ENCODE measurements at regions not wholly inside any gene's neighbourhood (a gene's known extent, or its start where the extent isn't known, plus 50 kb on each side); places are given as distances from the start of the nearest gene placed in this dataset.
A peak's percentile ranks its signal among the peaks of the same experiment; 100 is the strongest.

DNA sequence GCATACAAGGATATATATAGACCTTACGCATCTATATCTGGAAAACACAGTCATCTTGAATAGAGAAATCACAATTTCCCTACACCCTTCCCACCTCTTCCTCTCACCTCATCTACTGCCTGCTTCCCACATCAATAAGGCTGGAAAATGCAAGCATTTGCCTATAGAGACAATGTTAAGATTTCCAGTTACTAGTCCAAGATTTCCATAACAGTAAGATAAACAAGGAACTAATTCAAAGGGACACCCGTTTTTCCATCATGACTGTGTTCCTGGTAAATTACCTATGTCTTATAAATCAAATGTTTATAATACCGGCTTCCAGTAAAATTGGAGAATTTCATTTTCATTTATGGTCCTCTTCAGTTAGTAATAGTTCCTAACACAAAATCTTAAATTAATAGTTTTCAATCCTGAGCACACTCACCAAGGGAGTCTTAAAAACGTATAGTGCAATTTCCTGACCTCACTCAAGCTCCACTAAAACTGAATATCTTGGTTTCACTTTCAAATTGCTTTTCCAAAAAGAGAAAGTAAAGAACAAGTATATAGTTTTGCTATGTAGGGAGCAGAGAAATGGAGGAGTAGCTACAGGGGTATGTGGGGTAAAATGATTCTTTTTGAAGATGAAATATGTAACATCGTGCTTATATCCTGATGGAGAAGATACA lies 398.7 kb downstream of the PLPP3 start:
- Histone ChIP-seq H3K9me3 (replicated peaks; ENCODE audit: control insufficient read depth, insufficient read depth, low read length) (no peaks in the 10 kb centered on the region), H3K4me2 (ENCODE audit: control insufficient read depth, insufficient read depth) (no peak overlapping the region), H3K4me1 (ENCODE audit: control insufficient read depth, insufficient read depth, low read length) (no peaks in the 10 kb centered on the region; the same call in 1 of the 2 replicates), H3K9ac (ENCODE audit: control insufficient read depth, insufficient read depth, low read length) (no peak overlapping the region), H4K20me1 (ENCODE audit: control insufficient read depth, insufficient read depth) (no peaks in the 10 kb centered on the region), H2AFZ (ENCODE audit: control insufficient read depth, low read depth, low read length) (peak overlapping the region; percentile 13), H3K27me3 (replicated peaks in 1 of 2; ENCODE audit: control insufficient read depth in 2 of 2, insufficient read depth in 2 of 2, low read length in 1 of 2) (no peaks in the 10 kb centered on the region), H3K36me3 (ENCODE audit: control insufficient read depth in 2 of 2, insufficient read depth in 2 of 2, low read length in 1 of 2) (no peaks in the 10 kb centered on the region), H3K79me2 (ENCODE audit: control insufficient read depth, insufficient read depth, low read length) (no peaks in the 10 kb centered on the region), H3K27ac (ENCODE audit: control insufficient read depth, insufficient read depth) (no peak overlapping the region), H3K4me3 (no peak overlapping the region)
- CTCF ChIA-PET = interaction anchor here (2.2 kb wide), 1 partner anchor 10 kb away, joined by 6 read pairs; no protein-coding TSS in a partner anchor
- BruUV-seq (replicated peaks) = no TSS peak
- RAD21 ChIA-PET (ENCODE audit: unreplicated experiment) = interaction anchor here (1.2 kb wide), 1 partner anchor 24 kb away, joined by 3 read pairs; no protein-coding TSS in a partner anchor
- no peak for TF ChIP-seq KLF5 (IDR thresholded peaks at IDR 0.05; ENCODE audit: partially characterized antibody)
- TF ChIP-seq IKZF1 (conservative IDR thresholded peaks at IDR 0.05) = 0 out of 2 replicates have a peak, but pooled peaks have one; percentile 18
- no peak for TF ChIP-seq YY1 (IDR thresholded peaks at IDR 0.05; ENCODE audit: low read depth, low read length)
- intact Hi-C loops (cut with micrococcal nuclease; ENCODE audit: unreplicated experiment) = no loop called here
- DNase-seq (ENCODE audit: low read depth, low spot score) = no peak
- in situ Hi-C loops (cut with MboI) = no loop called here
- no peak for FAIRE-seq
- ATAC-seq = peak; percentile 80
- SMC1A ChIA-PET (ENCODE audit: uncharacterized antibody, unreplicated experiment) = interaction anchor here (0.7 to 7.2 kb wide), 6 partner anchors 8 to 151 kb away, joined by 3 to 55 read pairs (median 6); no protein-coding TSS in a partner anchor
- WGBS (ENCODE audit: insufficient coverage, insufficient replicate concordance, low lambda C conversion rate, missing lambda C conversion rate) = 45% methylated on average over 5 of the region's 5 CpGs
- POLR2A ChIA-PET = interaction anchor here (0.6 to 0.8 kb wide), 3 partner anchors 10 to 48 kb away, joined by 3 to 4 read pairs (median 3); no protein-coding TSS in a partner anchor

GRCh38 chr1:56179543-56179942 lies 399.8 kb downstream of the PLPP3 start:
- FAIRE-seq = no peak
- no peak overlapping the region for H3K4me2 ChIP-seq (ENCODE audit: control insufficient read depth, insufficient read depth)
- no peaks in the 10 kb centered on the region for H3K36me3 ChIP-seq (ENCODE audit: control insufficient read depth in 2 of 2, insufficient read depth in 2 of 2, low read length in 1 of 2)
- in situ Hi-C loops (cut with MboI) (no loop called here), intact Hi-C loops (cut with micrococcal nuclease; ENCODE audit: unreplicated experiment) (no loop called here)
- DNase-seq (ENCODE audit: low read depth, low spot score) = no peak
- H3K27ac ChIP-seq (ENCODE audit: control insufficient read depth, insufficient read depth) = no peak overlapping the region
- ATAC-seq = peak; percentile 50
- RAD21 ChIA-PET (ENCODE audit: unreplicated experiment) = interaction anchor here (0.7 to 1.4 kb wide), 4 partner anchors 9 to 427 kb away, joined by 3 to 4 read pairs (median 3); no protein-coding TSS in a partner anchor
- BruUV-seq (replicated peaks) = no TSS peak
- H4K20me1 ChIP-seq (ENCODE audit: control insufficient read depth, insufficient read depth) = no peaks in the 10 kb centered on the region
- 33% methylated on average over 1 of the region's 1 CpG for WGBS (ENCODE audit: insufficient coverage, insufficient replicate concordance, low lambda C conversion rate, missing lambda C conversion rate)
- H3K27me3 ChIP-seq (replicated peaks in 1 of 2; ENCODE audit: control insufficient read depth in 2 of 2, insufficient read depth in 2 of 2, low read length in 1 of 2) = no peaks in the 10 kb centered on the region; a peak in 1 of 4 replicates
- CTCF ChIA-PET = interaction anchor here (1.2 to 5.8 kb wide), 5 partner anchors 8 to 45 kb away, joined by 3 to 38 read pairs (median 5); no protein-coding TSS in a partner anchor
- H3K9me3 ChIP-seq (replicated peaks; ENCODE audit: control insufficient read depth, insufficient read depth, low read length) = no peaks in the 10 kb centered on the region
- H3K9ac ChIP-seq (ENCODE audit: control insufficient read depth, insufficient read depth, low read length) = no peak overlapping the region
- SMC1A ChIA-PET (ENCODE audit: uncharacterized antibody, unreplicated experiment) = interaction anchor here (0.9 to 7.2 kb wide), 7 partner anchors 9 to 291 kb away, joined by 3 to 55 read pairs (median 3); no protein-coding TSS in a partner anchor
- no peaks in the 10 kb centered on the region for H3K79me2 ChIP-seq (ENCODE audit: control insufficient read depth, insufficient read depth, low read length)
- no peaks in the 10 kb centered on the region; the same call in 1 of the 2 replicates for H3K4me1 ChIP-seq (ENCODE audit: control insufficient read depth, insufficient read depth, low read length)
- POLR2A ChIA-PET = interaction anchor here (0.6 to 1.0 kb wide), 2 partner anchors 8 to 47 kb away, joined by 3 read pairs; no protein-coding TSS in a partner anchor
- H3K4me3 ChIP-seq = no peak overlapping the region
- H2AFZ ChIP-seq (ENCODE audit: control insufficient read depth, low read depth, low read length) = no peak overlapping the region
- TF ChIP-seq HCFC1 (IDR thresholded peaks at IDR 0.05; ENCODE audit: low read length) = no peak
- TF ChIP-seq CREB1 (IDR thresholded peaks at IDR 0.05; ENCODE audit: low read depth) = no peak
- TF ChIP-seq GATAD2B (conservative IDR thresholded peaks at IDR 0.05; ENCODE audit: low read depth) = no peak
- no peak for TF ChIP-seq IRF3 (IDR thresholded peaks at IDR 0.05)
- no peak for TF ChIP-seq PAX8 (IDR thresholded peaks at IDR 0.05)
- TF ChIP-seq CHD4 (IDR thresholded peaks at IDR 0.05) = no peak
- no peak for TF ChIP-seq CBX3 (IDR thresholded peaks at IDR 0.05; ENCODE audit: borderline replicate concordance, low read depth)
- TF ChIP-seq RFX5 (IDR thresholded peaks at IDR 0.05; ENCODE audit: low read depth, low read length) = no peak
- TF ChIP-seq RBBP5 (conservative IDR thresholded peaks at IDR 0.05) = no peak
- no peak for TF ChIP-seq MEF2A (IDR thresholded peaks at IDR 0.05; ENCODE audit: insufficient read depth, low read depth, low read length)
- TF ChIP-seq USF1 (IDR thresholded peaks at IDR 0.05; ENCODE audit: borderline replicate concordance, extremely low read length, insufficient read depth, low read depth, low read length) = no peak
- TF ChIP-seq, protein P1, sequence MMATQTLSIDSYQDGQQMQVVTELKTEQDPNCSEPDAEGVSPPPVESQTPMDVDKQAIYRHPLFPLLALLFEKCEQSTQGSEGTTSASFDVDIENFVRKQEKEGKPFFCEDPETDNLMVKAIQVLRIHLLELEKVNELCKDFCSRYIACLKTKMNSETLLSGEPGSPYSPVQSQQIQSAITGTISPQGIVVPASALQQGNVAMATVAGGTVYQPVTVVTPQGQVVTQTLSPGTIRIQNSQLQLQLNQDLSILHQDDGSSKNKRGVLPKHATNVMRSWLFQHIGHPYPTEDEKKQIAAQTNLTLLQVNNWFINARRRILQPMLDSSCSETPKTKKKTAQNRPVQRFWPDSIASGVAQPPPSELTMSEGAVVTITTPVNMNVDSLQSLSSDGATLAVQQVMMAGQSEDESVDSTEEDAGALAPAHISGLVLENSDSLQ (IDR thresholded peaks at IDR 0.05) = no peak
